Fibroblast of skin of right biceps (primary cell): ENCODE measurements at regions not wholly inside any gene's neighbourhood (a gene's known extent, or its start where the extent isn't known, plus 50 kb on each side); places are given as distances from the start of the nearest gene placed in this dataset.

Experiments used
- DNase-seq: peaks from one replicate; pipeline ENCODE4 v3.0.0-alpha.2; 2013

DNA sequence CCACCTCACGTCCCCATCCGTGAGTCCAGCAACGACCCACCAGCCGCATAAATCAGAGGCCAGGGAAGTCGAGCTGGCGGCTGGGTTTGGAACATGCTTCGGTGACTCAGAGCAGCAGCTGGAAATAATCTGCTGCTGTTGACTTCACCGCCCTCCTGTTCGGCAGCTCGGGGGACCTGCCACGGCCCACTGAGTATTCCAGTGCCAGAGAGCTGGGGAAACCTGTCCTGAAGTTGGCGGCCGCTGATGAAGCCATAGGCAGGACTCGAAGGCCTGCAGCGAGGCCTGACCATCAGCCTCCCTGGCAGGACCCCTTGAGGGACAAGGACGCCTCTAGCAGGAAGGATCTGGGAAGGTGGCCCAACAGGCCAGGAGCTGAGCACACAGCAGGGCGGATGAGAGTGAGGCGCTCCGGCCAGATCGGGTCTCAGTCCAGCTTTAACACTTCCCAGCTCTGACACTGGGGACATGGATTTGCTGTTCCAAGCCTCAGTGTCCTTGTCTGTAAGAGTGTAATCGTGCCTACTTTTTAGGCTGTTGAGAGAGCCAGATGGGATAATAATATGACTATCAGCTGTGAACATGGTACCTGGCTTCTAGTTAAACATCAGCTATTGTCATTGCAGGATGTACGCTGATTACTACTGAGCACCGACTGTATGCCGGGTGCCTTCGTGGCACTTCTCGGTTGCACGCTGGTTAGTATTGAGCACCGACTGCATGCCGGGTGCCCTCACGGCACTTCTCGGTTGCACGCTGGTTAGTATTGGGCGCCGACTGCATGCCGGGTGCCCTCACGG is 50.4 kb upstream of the CIBAR2 start:
- peak; percentile 88 for DNase-seq

- DNase-seq: no peak
Observed at GRCh38 chr16:85163278-85164112, 51.2 kb upstream of the CIBAR2 start.

- DNase-seq: no peak
Observed at GRCh38 chr16:85164431-85164830, 52.2 kb upstream of the CIBAR2 start.

DNA sequence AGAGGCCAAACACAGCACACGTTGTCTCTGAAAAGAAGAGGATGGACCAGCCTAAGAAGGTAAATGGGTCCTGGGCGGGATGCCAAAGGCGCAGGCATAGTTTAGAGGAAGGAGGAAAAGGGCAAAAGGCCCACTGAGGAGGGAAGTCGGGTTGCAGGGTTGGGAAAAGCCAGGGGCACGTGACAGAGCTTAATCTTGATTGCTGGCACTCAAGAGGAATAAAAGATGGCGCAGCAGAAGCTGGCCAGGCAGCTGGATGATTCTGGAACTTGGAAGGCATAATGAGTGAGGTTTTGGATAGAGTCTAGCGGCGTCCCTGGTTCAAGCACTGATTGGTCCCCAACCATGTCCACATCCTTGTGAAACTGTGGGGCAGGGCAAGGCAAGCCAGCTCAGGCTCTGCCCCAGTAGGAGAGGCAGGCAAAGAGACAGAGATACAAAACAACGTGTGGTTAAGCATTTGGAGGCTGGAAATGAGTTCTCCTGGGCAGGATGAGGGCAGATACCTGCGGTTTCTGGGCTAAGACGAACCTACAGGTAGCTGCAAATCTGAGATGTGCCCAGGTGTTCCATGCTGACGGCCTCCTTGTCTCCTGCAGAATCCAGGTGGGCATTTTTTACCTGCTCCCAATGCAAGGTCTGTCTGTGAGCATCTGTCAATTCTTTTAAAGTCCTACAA is 52.7 kb upstream of the CIBAR2 start:
- DNase-seq: no peak

DNA sequence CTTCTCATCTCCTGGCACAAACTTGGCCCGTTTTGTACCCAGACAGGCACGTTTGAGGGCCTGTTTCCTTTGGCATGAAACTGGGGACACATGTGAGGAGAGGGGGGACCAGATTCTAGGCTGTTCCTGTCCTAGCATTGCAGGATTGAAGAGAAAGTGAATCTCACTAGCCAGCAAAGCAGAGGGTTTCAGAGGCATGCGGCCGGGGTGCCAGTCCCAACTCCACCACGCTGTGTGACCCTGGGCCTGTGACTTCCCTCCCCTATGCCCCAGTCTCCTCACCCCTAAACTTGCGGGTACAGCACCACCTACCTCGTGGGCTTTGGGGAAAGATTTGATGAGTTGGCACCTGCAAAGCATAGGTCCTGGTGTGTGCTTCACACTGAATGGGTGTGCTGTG is 53.5 kb upstream of the CIBAR2 start:
- no peak for DNase-seq

DNA sequence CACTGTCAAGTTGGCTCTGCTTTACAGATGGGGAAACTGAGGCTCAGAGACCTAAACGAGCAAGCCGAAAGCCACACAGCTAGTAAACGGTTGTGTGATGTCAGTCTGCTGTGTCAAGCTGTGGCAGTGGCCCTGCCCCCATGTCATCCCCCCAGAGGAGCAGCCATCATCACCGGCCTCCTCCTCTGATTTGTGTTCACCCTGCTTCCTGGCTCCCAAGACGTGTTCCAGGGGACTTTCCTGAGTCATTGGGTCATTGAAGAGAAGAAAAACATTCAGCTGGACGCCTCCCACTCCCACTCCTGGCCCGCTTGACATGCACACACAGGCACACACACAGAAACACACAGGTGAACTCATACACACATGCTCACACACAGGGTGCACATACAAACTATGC is 54.0 kb upstream of the CIBAR2 start:
- DNase-seq: peak; percentile 45

GRCh38 chr16:85166699-85167588 is 54.7 kb upstream of the CIBAR2 start:
- no peak for DNase-seq

DNA sequence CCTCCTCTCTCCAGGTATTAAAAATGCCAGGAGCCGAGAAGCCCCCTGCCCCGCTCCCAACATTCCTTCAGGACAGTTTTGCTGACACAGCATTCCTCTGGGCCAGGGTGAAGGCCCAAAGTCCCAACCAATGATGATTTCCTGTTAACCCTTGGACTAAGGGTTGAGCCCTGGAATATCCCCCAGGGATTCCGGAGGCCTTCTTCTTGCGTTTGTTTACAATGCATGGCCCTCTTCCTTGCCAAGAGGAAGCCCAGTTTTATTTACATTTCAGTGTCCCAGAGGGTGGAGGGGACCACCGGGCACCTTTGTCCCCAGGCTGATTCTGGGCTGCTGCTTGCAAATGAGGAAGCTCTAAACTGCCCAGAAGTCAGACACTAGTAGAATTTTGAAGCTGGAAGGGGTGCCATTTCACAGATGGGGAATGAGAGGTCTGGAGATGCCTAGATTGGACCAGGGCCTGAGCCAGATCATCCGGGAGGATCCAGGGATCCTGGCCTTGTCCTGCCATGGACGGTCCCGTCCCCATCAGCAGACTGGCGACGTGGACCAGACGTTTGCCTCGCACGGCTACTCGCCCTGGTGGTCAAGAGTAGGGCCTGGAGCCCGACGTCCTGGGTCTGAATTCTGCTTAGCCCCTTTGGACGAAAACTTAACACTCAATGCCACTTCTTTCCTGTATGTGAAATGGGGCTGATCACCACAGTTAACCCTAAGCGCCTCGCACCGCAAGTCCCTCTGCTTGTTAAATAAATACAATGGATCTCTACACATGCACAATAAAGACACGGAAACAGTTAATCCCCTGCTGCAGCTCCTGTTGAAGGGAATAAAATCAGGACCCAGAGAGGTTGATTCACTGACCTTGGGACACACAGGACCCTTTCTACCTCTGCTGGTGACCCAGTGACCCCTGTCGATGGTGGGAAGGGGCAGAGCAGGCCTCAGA is 55.6 kb upstream of the CIBAR2 start:
- no peak for DNase-seq

GRCh38 chr16:85168732-85169256 is 56.5 kb upstream of the CIBAR2 start:
- peak; percentile 82 for DNase-seq

DNA sequence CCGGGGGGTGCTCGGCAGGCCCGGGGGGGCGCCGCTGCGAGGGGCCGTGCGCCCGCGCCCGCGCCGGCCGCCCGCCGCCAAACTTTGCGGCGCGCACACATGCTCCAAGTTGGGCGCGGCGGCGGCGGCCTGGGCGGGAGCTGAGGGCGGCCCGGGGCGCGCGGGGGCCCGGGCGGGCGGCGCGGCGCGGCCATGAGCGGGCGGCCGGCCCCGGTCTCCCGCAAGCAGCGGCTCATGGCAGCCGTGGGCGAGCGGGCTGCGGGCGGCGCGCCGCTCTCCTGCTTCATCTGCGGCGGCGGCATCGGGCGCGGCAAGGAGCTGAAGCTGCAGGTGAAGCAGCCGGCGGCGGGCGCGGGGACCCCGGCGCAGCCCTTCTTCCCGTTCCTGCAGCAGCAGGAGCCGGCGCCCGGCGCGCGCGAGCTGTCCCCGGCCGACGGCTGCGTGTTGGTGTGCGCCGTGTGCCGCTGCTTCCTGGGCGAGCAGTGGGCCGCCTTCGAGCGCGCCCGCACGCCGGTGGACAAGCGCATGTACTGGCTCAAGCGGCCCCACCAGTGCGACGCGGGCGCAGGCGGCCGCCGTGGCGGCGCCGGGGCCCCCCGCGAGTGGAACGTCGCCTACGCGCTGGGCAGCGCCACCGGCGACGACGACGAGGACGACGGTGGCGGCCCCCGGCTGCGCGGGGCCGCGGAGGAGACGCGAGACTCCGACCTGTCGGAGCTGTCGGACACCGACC is 57.2 kb upstream of the CIBAR2 start:
- peak; percentile 49 for DNase-seq

DNA sequence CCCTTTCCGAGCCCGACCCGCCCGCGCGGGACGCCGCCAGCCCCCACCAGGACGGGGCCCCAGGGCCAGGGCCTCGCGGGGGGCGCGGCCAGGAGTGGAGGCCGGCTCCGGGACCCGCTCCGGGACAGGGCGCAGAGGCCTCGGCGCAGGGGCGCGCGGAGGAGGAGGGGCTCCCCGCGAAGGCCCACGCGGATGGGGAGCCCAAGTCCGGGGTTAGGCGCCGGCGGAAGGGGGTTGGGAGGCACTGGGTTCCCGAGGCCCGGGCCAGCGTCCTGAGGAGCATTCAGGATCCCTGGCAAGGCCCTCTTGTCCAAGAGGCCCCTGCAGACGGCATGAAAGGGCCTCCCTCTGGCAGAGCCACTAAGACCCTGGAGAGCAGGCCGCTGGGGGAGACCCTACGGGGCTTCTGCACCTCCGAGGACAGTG is 57.8 kb upstream of the CIBAR2 start:
- no peak for DNase-seq

GRCh38 chr16:85170590-85171003 is 58.3 kb upstream of the CIBAR2 start:
- no peak for DNase-seq

DNA sequence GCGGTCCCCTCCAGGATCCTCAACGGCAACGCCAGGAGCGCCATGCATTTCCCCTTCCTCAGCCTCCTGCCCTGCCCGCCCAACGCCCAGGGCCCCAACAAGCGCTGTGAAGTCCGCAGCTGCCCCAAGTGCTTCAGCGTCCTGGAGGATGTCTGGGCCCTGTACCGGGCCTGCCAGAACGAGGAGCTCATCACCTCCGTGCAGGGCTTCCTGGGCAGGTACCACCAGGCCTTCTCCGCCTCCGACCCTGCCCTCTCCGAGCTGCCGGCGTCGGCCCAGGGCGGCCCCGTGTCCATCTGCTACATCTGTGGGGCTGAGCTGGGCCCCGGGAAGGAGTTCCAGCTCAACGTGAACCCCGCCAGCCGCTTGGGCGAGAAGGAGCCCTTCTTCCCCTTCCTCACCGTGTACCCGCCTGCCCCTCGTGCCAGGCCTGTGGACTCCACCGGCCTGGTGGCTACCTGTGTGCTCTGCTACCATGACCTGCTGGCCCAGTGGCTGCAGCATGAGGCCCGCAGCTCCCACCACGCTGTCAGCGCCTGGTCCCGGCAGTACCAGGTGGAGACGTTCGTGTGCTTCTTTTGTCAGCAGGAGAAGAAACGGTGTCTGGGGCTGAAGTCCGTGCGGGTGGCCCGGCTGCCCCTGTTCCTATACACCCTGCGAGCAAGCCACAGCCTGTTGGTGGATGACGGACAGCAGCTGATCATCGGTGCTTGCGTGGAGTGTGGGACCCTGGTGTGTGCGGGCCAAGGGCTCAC is 58.9 kb upstream of the CIBAR2 start:
- no peak for DNase-seq

- DNase-seq: no peak
Observed at GRCh38 chr16:85171759-85172454, 59.6 kb upstream of the CIBAR2 start.

DNA sequence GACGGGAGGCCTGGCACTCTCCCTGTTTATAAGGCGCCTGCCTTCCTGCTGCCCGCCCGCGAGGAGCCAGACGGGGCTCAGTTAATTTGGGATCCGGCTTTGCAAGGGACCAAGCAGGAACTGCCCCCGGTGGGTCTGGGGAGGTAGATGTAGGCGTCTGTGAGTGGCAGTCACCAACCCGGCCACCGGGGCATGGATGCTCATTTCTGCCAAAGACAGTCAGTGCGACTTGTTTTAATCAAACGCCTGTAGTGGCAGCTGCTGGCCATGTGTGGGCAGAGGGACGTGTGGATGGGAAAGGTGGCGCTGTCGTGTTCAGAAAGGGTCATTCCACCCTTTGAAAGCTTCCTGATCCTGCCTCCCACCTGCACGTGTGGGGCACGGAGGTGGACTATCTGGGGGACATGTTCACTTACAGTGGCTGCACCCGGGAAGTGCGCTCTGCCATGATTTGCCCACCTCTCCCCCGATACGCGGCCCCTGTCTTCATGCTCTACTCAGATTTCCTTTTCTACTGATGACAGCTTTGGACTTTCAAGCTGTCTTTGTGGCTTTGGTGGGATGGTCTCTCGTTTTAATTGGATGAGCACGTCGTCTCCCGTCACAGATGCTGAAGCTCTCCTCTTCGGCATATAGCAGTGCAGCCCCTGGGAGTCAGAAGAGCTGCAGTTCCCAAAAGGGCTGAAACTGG is 60.3 kb upstream of the CIBAR2 start:
- peak; percentile 63 for DNase-seq

- peak; percentile 93 for DNase-seq
Observed at GRCh38 chr16:85173146-85173980, 61.1 kb upstream of the CIBAR2 start.
